HG03469 (cell line): ENCODE measurements at regions not wholly inside any gene's neighbourhood (a gene's known extent, or its start where the extent isn't known, plus 50 kb on each side); places are given as distances from the start of the nearest gene placed in this dataset.
A peak's percentile ranks its signal among the peaks of the same experiment; 100 is the strongest.
"Not testable (repeated sequence)": the region's sequence is repeated elsewhere in the genome, so short reads cannot be mapped to it uniquely, and the experiment has no call there.

ENCODE experiments used
- ATAC-seq: cut with Tn5 transposase; IDR thresholded peaks from one replicate; pipeline ENCODE4 v1.9.1; 2021; ENCODE audit warnings: mild to moderate bottlenecking, moderate library complexity, moderate number of reproducible peaks; ENCODE audit not compliant: unreplicated experiment

DNA sequence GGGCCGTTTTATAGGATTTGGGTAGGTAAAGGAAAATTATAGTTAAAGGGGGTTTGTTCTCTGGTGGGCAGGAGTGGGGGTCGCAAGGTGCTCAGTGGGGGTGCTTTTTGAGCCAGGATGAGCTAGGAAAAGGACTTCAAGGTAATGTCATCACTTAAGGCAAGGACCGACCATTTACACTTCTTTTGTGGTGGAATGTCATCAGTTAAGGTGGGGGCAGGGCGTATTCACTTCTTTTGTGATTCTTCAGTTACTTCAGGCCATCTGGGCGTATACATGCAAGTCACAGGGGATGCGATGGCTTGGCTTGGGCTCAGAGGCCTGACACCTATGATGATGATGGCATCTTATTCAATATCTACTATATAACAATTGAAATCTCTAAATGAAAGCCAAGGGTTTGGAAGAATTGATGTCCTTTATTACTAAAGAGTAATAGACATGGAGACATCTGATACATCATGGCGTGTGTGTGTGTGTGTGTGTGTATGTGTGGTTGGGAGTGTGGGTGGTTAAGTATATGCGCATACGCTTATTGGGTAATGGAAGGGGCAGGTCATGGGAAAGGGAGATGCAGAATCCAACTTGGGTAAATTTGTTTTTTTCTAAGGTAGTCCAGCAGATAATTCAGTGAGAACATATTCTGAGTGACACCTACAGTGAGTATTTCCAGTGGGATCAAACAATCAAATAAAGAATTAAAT, 236.9 kb upstream of the DUSP10 start:
- not testable (repeated sequence) for ATAC-seq

DNA sequence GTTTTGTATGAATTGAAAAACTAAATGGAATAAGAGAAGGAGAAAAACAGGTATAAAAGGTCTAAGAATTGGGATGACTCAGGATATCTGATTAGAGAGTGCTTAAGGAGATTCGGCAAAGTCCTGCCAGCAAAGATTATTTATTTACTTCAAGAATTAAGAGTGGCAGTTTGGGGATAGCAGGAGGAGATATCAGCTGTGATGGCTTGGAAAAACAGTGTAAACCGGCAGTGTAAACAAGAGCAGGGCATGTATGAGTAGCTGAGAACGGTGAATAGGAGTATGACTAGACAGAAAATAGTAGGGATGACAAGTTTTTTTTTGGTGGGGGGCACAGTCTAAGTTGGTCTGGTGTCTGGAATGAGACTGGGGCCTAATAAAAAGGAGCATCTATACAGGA, 231.9 kb upstream of the DUSP10 start:
- not testable (repeated sequence) for ATAC-seq

GRCh38 chr1:221972276-221973235, 230.7 kb upstream of the DUSP10 start:
- no peak for ATAC-seq

DNA sequence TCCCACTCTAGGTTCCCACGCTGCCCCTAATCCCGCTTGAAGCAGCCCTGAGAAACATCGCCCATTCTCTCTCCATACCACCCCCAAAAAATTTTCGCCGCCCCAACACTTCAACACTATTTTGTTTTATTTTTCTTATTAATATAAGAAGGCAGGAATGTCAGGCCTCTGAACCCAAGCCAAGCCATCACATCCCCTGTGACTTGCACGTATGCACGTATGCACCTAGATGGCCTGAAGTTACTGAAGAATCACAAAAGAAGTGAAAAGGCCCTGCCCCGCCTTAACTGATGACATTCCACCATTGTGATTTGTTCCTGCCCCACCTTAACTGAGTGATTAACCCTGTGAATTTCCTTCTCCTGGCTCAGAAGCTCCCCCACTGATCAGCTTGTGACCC, 229.1 kb upstream of the DUSP10 start:
- not testable (repeated sequence) for ATAC-seq

GRCh38 chr1:221969298-221969858, 227.5 kb upstream of the DUSP10 start:
- not testable (repeated sequence) for ATAC-seq

GRCh38 chr1:221967538-221967937, 225.6 kb upstream of the DUSP10 start:
- not testable (repeated sequence) for ATAC-seq

DNA sequence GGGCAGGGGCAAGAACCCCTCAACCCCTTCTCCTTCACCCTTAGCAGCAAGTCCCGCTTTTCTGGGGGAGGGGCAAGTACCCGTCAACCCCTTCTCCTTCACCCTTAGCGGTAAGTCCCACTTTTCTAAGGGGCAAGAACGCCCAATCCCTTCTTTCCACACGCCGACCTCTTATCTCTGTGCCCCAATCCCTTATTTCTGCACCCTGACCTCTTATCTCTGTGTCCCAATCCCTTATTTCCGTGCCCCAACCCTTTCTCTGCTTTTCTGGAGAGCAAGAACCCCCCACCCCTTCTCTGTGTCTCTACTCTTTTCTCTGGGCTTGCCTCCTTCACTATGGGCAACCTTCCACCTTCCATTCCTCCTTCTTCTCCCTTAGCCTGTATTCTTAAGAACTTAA, 225.0 kb upstream of the DUSP10 start:
- ATAC-seq = not testable (repeated sequence)

GRCh38 chr1:221965891-221966290, 224.0 kb upstream of the DUSP10 start:
- not testable (repeated sequence) for ATAC-seq

- no peak for ATAC-seq
Observed at GRCh38 chr1:221965252-221965651, 223.4 kb upstream of the DUSP10 start.

DNA sequence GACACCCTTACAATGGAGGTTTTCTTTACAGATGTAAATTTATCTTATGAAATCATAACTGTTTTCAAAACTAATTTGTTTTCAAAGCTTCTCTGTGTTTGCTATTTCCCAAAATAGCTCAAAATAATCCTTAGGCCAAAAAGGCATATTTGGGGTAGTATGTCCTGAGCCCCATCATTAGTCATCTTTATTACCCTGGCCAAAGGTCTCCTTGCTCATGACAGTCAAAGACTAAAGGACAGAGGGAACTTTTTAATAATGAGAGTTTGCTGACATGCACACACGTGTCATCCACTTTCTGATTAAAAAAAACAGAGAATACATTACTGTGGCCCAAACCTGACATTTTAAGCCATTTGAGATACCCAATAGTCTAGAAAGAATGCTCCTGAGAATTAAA, 221.9 kb upstream of the DUSP10 start:
- no peak for ATAC-seq

DNA sequence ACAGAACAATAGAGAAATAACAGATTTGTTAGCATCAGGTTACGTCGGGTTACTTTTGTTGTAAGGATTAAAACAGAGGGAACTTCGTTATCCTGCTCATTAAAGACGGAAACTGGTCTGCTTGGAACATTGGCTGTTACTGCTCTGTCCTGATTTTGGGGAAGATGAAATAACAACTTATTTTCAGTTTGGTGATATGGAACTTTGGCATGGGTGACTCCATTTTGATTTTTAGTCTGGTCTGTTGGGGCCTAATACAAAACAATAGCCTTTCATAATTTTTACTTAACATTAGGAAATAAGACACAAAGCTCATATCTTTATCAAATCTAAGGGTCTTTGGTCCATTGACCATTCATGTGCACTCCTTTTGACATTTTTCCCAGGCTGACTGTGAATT, 220.5 kb upstream of the DUSP10 start:
- ATAC-seq = no peak

DNA sequence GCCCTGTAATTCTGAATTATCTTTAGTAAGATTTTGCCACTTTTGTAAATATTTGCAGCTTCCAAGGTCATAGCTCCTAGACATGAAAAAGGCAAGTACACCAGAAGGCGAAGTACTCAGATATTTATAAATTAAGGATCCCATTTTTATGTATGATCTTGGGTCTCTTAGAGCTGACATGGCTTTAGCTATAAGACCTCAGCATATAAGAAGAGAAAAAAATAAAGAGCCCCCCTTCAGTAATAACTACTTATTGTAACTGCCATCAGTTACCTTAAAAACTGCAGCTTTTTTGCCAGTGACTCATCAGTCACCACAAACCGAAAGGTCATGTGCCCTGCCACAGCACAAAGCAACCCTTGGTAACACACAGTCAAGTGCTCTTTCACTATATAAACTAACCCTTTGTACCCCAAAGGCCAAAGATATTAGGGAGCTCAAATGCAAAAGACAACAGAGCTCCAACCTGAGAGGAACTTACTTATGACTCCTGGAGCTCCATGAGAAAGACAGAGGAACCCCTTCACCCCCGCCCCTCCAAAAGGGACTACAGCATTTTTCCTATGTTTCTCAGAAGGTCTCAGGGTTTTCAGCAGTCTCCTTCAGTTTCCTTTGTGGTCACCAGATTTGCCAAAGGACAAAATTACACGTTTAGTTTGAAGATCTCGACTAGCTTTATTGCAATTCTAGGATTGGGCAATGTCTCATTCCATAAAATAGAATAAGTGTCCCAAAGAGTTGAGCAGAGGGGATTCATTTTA, 219.8 kb upstream of the DUSP10 start:
- peak; percentile 90 for ATAC-seq

GRCh38 chr1:221958161-221958562, 216.3 kb upstream of the DUSP10 start:
- ATAC-seq = not testable (repeated sequence)

DNA sequence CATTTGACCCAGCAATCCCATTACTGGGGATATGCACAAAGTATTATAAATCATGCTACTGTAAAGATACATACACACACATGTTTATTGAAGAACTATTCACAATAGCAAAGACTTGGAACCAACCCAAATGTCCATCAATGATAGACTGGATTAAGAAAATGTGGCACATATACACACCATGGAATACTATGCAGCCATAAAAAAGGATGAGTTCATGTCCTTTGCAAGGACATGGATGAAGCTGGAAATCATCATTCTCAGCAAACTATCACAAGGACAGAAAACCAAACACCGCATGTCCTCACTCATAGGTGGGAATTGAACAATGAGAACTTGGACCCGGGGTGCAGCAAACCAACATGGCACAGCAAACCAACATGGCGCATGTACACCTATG, 215.5 kb upstream of the DUSP10 start:
- not testable (repeated sequence) for ATAC-seq

GRCh38 chr1:221949996-221950395, 208.1 kb upstream of the DUSP10 start:
- ATAC-seq = no peak

DNA sequence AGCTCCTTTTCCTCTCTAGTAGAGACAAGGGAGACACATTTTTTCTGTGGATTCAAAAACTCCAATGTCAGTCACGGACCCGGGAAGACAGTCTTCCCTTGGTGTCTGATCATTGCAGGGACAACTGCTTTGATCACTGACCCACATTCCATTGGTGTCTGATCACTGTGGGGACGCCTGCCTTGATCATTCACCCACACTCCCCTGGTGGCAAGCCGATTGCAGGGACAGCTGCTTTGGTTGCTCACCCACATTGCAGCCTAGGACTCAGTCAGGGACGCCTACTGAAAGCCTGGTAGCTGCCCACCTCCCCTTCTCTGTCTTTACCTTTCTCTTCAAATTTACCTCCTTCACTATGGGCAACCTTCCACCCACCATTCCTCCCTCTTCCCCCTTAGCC, 206.6 kb upstream of the DUSP10 start:
- ATAC-seq = no peak

DNA sequence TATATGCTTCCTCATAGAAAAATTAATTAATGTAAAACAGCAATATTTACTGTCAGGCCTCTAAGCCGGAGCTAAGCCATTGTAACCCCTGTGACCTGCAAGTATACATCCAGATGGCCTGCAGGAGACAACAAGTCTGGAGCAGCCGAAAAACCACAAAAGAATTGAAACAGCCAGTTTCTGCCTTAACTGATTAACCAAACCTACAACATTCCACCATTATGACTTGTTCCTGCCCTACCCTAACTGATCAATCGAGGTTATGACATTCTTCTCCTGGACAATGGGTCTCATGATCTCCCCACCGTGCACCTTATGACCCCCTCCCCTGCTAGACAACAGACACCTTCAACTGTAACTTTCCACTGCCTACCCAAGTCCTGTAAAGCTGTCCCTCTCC, 205.8 kb upstream of the DUSP10 start:
- no peak for ATAC-seq

DNA sequence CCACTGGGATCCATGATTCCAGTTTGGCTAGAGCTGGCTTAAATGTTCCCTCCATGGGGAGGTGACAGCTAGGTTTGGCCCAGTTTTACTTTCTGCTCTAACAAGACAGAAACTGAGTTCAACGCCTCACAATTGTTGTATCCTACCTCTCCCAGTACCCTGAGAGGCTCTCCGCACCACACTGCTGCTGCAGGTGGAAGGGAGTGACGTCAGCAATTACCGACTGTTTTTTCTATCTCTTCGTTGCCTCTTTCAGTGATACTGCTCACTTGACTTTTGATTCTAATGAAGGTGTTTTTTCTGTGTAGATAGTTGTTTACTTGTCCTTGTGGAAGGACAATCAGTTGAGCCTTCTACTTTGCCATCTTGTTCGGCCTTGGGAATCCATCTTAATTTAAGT, 204.9 kb upstream of the DUSP10 start:
- no peak for ATAC-seq

- no peak for ATAC-seq
Observed at GRCh38 chr1:221945669-221946068, 203.8 kb upstream of the DUSP10 start.

- ATAC-seq = no peak
Observed at GRCh38 chr1:221944247-221944870, 202.5 kb upstream of the DUSP10 start.
